Esophagus muscularis mucosa (tissue), 4 donors: ENCODE measurements at regions not wholly inside any gene's neighbourhood (a gene's known extent, or its start where the extent isn't known, plus 50 kb on each side); places are given as distances from the start of the nearest gene placed in this dataset.
"Not testable (repeated sequence)": the region's sequence is repeated elsewhere in the genome, so short reads cannot be mapped to it uniquely, and the experiment has no call there.

Source experiments
- DNase-seq: peaks from one replicate; pipeline ENCODE4 v3.0.0-alpha.2; 2017; ENCODE audit errors: extremely low spot score
- H3K27ac ChIP-seq, 4 donors: fragments of 200-600 bp; sonication (generic); replicated peaks in 1 of 4; 1 replicate in 3 of 4; 2 replicates in 1 of 4; pipeline ENCODE4 v1.5.1; 2016 to 2019; ENCODE audit warnings: mild to moderate bottlenecking in 1 of 4
- H3K27me3 ChIP-seq, 4 donors: fragments of 200-600 bp; sonication (generic); one replicate each; pipeline versions ENCODE4 v1.5.1 to v1.6.0; 2016 to 2019
- H3K36me3 ChIP-seq, 4 donors: fragments of 200-600 bp; sonication (generic); one replicate each; pipeline ENCODE4 v1.5.1; 2016 to 2019
- H3K4me1 ChIP-seq, 4 donors: fragments of 200-600 bp; sonication (generic); one replicate each; pipeline ENCODE4 v1.5.1; 2016 to 2019
- H3K4me3 ChIP-seq, 4 donors: fragments of 200-600 bp; sonication (generic); 1 replicate in 2 of 4; 2 replicates in 2 of 4; pipeline ENCODE4 v1.5.1; 2016 to 2019; ENCODE audit warnings: mild to moderate bottlenecking in 4 of 4, moderate library complexity in 1 of 4
- H3K9me3 ChIP-seq, 4 donors: fragments of 200-600 bp; sonication (generic); 1 replicate in 3 of 4; 2 replicates in 1 of 4; pipeline ENCODE4 v1.5.1; 2016 to 2019
- CTCF ChIP-seq, 3 experiments: fragments of 200-600 bp in 2 of 3; fragments of 450-650 bp in 1 of 3; sonication (generic) in 2 of 3; IDR thresholded peaks; one replicate each; pipeline ENCODE4 v1.5.1; 2017 to 2019; ENCODE audit warnings: antibody characterized with exemption in 3 of 3, mild to moderate bottlenecking in 2 of 3, moderate library complexity in 1 of 3
- EP300 ChIP-seq: sonication (generic); formaldehyde crosslinking; IDR thresholded peaks from one replicate; pipeline ENCODE4 v1.6.1; 2017; ENCODE audit warnings: antibody characterized with exemption
- POLR2A ChIP-seq: fragments of 450-650 bp; IDR thresholded peaks from one replicate; pipeline ENCODE4 v1.6.1; 2017; ENCODE audit warnings: antibody characterized with exemption, moderate library complexity, mild to moderate bottlenecking, low read depth
- POLR2AphosphoS5 ChIP-seq, 2 donors: sonication (generic); formaldehyde crosslinking; IDR thresholded peaks; one replicate each; pipeline ENCODE4 v1.6.1; 2017; ENCODE audit warnings: antibody characterized with exemption in 2 of 2
- WGBS: methylation state at CpG from one replicate; pipeline ENCODE4 v1.1.5; 2018; 5-methylcytosine and 5-hydroxymethylcytosine counted together
- intact Hi-C: fragments of 100-400 bp; cut with DNase I; formaldehyde crosslinking; loops from one replicate; pipeline ENCODE4 v1.15.1; 2023

GRCh38 chr13:24995225-24995804, 100.6 kb upstream of the PABPC3 start:
- Histone ChIP-seq H3K27ac (no peak overlapping the region), H3K36me3 (no peaks in the 10 kb centered on the region), H3K4me3 (no peak overlapping the region), H3K9me3 (no peaks in the 10 kb centered on the region), H3K4me1 (no peaks in the 10 kb centered on the region), H3K27me3 (peaks cover 0 to 33% (median 0%) of the 10 kb centered on the region in 4 donors)
- intact Hi-C loops = loop anchor here (5.0 kb wide), 1 partner anchor 42 kb away; no protein-coding TSS in a partner anchor
- TF ChIP-seq CTCF (IDR thresholded peaks at IDR 0.05) (peak; percentile 63 to 81 (median 71)), POLR2AphosphoS5 (IDR thresholded peaks at IDR 0.05) (no peak)
- DNase-seq = peak; percentile 75
- 10% methylated on average over 6 of the region's 6 CpGs for WGBS

- H3K36me3 ChIP-seq = no peaks in the 10 kb centered on the region
- peaks cover 0 to 4% (median 0%) of the 10 kb centered on the region in 4 donors for H3K4me1 ChIP-seq
- intact Hi-C loops = loop anchor here (5.0 kb wide), 1 partner anchor 40 kb away; no protein-coding TSS in a partner anchor
- H3K9me3 ChIP-seq = no peaks in the 10 kb centered on the region
- H3K27ac ChIP-seq = no peak overlapping the region
- WGBS = 28% methylated on average over 10 of the region's 10 CpGs
- TF ChIP-seq EP300 (no peak), POLR2A (no peak), CTCF (IDR thresholded peaks at IDR 0.05) (peak; percentile 56 to 83 (median 67)), POLR2AphosphoS5 (IDR thresholded peaks at IDR 0.05) (no peak)
- peaks cover 0 to 48% (median 2%) of the 10 kb centered on the region in 4 donors for H3K27me3 ChIP-seq
- H3K4me3 ChIP-seq = no peak overlapping the region
- DNase-seq = peak; percentile 37
These were observed 98.5 kb upstream of the PABPC3 start for GRCh38 chr13:24997367-24997967.

- TF ChIP-seq POLR2A (no peak), POLR2AphosphoS5 (IDR thresholded peaks at IDR 0.05) (no peak), CTCF (IDR thresholded peaks at IDR 0.05) (no peak), EP300 (no peak)
- DNase-seq = no peak
- H3K4me1 ChIP-seq = peaks cover 0 to 4% (median 0%) of the 10 kb centered on the region in 4 donors
- WGBS = 89% methylated on average over 8 of the region's 8 CpGs
- intact Hi-C loops = loop anchor here (5.0 kb wide), 1 partner anchor 39 kb away; no protein-coding TSS in a partner anchor
- no peak overlapping the region for H3K27ac ChIP-seq
- no peaks in the 10 kb centered on the region for H3K9me3 ChIP-seq
- peaks cover 0 to 56% (median 2%) of the 10 kb centered on the region in 4 donors for H3K27me3 ChIP-seq
- no peaks in the 10 kb centered on the region for H3K36me3 ChIP-seq
- H3K4me3 ChIP-seq = no peak overlapping the region
These were observed 97.5 kb upstream of the PABPC3 start for GRCh38 chr13:24998433-24998832.

GRCh38 chr13:25001476-25002206, 94.3 kb upstream of the PABPC3 start:
- H3K27ac ChIP-seq = no peak overlapping the region
- intact Hi-C loops = no loop called here
- DNase-seq = peak; percentile 53
- H3K4me1 ChIP-seq = peaks cover 0 to 4% (median 0%) of the 10 kb centered on the region in 4 donors
- no peaks in the 10 kb centered on the region for H3K36me3 ChIP-seq
- no peaks in the 10 kb centered on the region for H3K9me3 ChIP-seq
- no peak overlapping the region for H3K4me3 ChIP-seq
- TF ChIP-seq POLR2AphosphoS5 (IDR thresholded peaks at IDR 0.05) (no peak), EP300 (no peak), POLR2A (no peak), CTCF (IDR thresholded peaks at IDR 0.05) (no peak)
- WGBS = 65% methylated on average over 11 of the region's 11 CpGs
- H3K27me3 ChIP-seq = peaks cover 0 to 49% (median 2%) of the 10 kb centered on the region in 4 donors

GRCh38 chr13:25002311-25002710, 93.6 kb upstream of the PABPC3 start:
- H3K36me3 ChIP-seq, H3K4me3 ChIP-seq, H3K9me3 ChIP-seq, intact Hi-C loops, H3K4me1 ChIP-seq, H3K27ac ChIP-seq: not testable (repeated sequence)
- H3K27me3 ChIP-seq = peaks cover 0 to 49% (median 2%) of the 10 kb centered on the region in 4 donors
- 39% methylated on average over 14 of the region's 14 CpGs for WGBS
- DNase-seq = peak; percentile 55

- H3K4me3 ChIP-seq, H3K36me3 ChIP-seq, H3K27ac ChIP-seq, DNase-seq, H3K9me3 ChIP-seq, H3K4me1 ChIP-seq, intact Hi-C loops: not testable (repeated sequence)
- 91% methylated on average over 4 of the region's 10 CpGs for WGBS
- peaks cover 0 to 34% (median 2%) of the 10 kb centered on the region in 4 donors for H3K27me3 ChIP-seq
These were observed 91.4 kb upstream of the PABPC3 start for GRCh38 chr13:25004489-25004888.
